Neural cell (in vitro differentiated cells): ENCODE measurements at regions not wholly inside any gene's neighbourhood (a gene's known extent, or its start where the extent isn't known, plus 50 kb on each side); places are given as distances from the start of the nearest gene placed in this dataset.
"Not testable (repeated sequence)": the region's sequence is repeated elsewhere in the genome, so short reads cannot be mapped to it uniquely, and the experiment has no call there.

Source experiments
- H2AFZ ChIP-seq: fragments of 200-600, 300-800 bp; sonication (generic), shearing (Covaris generic); 2 replicates; pipeline ENCODE4 v1.6.0; 2014; ENCODE audit warnings: low read depth, mild to moderate bottlenecking, antibody characterized with exemption, low read length, moderate library complexity
- H3F3A ChIP-seq: fragments of 200-600 bp; shearing (Covaris generic); 2 replicates; pipeline ENCODE4 v1.6.1; 2016; ENCODE audit warnings: mild to moderate bottlenecking, moderate library complexity, mixed read lengths, antibody characterized with exemption, low read length; ENCODE audit not compliant: insufficient read depth, poor library complexity, severe bottlenecking
- H3K27ac ChIP-seq: fragments of 200-600, 300-800 bp; sonication (generic), shearing (Covaris generic); 2 replicates; pipeline ENCODE4 v1.5.1; 2014; ENCODE audit warnings: mild to moderate bottlenecking, low read length, moderate library complexity
- H3K27me3 ChIP-seq: fragments of 300-800, 200-600 bp; sonication (generic), shearing (Covaris generic); 2 replicates; pipeline ENCODE4 v1.6.0; 2014; ENCODE audit warnings: mild to moderate bottlenecking, low read depth, low read length, moderate library complexity; ENCODE audit not compliant: insufficient read depth
- H3K36me3 ChIP-seq: fragments of 300-800, 200-600 bp; sonication (generic), shearing (Covaris generic); 2 replicates; pipeline ENCODE4 v1.5.1; 2014; ENCODE audit warnings: mild to moderate bottlenecking, antibody characterized with exemption, low read length, moderate library complexity; ENCODE audit not compliant: insufficient read depth
- H3K4me2 ChIP-seq: fragments of 300-800, 200-600 bp; sonication (generic), shearing (Covaris generic); 2 replicates; pipeline ENCODE4 v1.6.0; 2014; ENCODE audit warnings: mild to moderate bottlenecking, low read length
- H3K4me3 ChIP-seq: fragments of 300-800, 200-600 bp; sonication (generic), shearing (Covaris generic); 2 replicates; pipeline ENCODE4 v1.5.1; 2014; ENCODE audit warnings: mild to moderate bottlenecking, low read length, moderate library complexity
- H3K79me2 ChIP-seq: fragments of 200-600 bp; shearing (Covaris generic); replicated peaks from 2 replicates; pipeline ENCODE4 v1.6.0; 2014; ENCODE audit warnings: mild to moderate bottlenecking, low read length, moderate library complexity; ENCODE audit not compliant: insufficient read depth
- H3K9ac ChIP-seq: fragments of 300-800, 200-600 bp; sonication (generic), shearing (Covaris generic); 2 replicates; pipeline ENCODE4 v1.6.1; 2016; ENCODE audit warnings: mild to moderate bottlenecking, low read length, mixed read lengths
- H3K9me2 ChIP-seq: fragments of 200-600 bp; shearing (Covaris generic); 2 replicates; pipeline ENCODE4 v1.6.1; 2016; ENCODE audit warnings: mild to moderate bottlenecking, low read length, mixed read lengths; ENCODE audit not compliant: insufficient read depth
- H3K9me3 ChIP-seq: fragments of 200-600, 300-800 bp; sonication (generic), shearing (Covaris generic); 2 replicates; pipeline ENCODE4 v1.6.1; 2016; ENCODE audit warnings: mild to moderate bottlenecking, mixed run types, low read length, moderate library complexity, mixed read lengths
- H4K20me1 ChIP-seq: fragments of 200-600 bp; shearing (Covaris generic); 2 replicates; pipeline ENCODE4 v1.6.1; 2016; ENCODE audit warnings: mild to moderate bottlenecking, mixed run types; ENCODE audit not compliant: insufficient read depth

DNA sequence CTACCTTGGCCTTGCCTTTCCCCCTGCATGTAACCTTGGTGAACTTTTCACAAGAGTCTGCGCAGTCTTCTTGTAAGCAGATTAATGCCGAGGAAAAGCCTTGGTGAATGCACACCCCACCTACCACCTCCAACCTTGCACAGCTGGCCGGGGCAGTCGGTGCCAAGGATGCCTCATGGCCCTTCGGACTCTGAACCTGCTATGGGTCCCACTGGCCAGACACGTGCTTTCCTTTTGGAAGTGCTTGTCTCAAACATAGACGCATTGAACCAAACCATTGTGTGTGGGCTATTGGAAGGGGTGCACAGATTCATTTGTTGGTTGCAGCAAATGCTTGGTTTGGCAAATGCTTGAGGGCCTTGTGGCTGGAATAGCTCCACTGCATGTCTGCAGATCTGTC lies 109.0 kb upstream of the PLGLB2 start:
- H3K9me3 ChIP-seq, H3K4me3 ChIP-seq, H4K20me1 ChIP-seq, H3K36me3 ChIP-seq, H3K79me2 ChIP-seq, H3F3A ChIP-seq, H3K9ac ChIP-seq, H2AFZ ChIP-seq, H3K4me2 ChIP-seq, H3K27me3 ChIP-seq, H3K9me2 ChIP-seq, H3K27ac ChIP-seq: not testable (repeated sequence)

DNA sequence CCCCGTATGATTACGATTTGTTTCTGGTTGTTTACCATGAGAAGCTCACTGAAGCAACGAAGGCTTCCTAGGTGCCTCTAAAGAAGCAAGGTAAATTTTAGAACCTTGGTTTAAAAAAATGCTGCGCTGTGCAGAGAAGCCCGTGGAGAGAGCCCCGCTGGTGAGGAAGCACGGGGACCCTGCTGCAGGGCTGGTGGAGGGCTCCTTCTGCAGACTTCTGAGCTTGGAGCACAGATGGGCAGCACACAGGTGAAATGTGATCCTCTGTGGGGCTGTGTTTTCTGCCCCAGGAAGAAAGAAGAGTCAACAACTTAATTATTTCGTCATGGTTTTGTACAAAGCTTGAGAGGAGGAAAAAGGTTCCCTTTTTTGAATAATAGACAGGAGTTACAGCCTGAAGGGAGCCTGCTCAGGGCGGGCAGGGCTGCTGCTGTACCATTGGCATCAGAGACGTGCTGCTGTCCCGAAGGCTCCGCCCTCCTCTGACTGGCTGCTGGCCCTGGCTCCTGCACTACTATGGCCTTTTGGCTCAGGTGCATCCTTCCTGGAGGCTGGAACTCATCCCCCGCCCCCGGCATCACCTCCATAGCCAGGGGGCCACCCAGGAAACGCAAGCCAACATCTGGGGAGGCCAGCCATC lies 108.0 kb upstream of the PLGLB2 start:
- H3K4me3 ChIP-seq, H3K79me2 ChIP-seq: not testable (repeated sequence)

DNA sequence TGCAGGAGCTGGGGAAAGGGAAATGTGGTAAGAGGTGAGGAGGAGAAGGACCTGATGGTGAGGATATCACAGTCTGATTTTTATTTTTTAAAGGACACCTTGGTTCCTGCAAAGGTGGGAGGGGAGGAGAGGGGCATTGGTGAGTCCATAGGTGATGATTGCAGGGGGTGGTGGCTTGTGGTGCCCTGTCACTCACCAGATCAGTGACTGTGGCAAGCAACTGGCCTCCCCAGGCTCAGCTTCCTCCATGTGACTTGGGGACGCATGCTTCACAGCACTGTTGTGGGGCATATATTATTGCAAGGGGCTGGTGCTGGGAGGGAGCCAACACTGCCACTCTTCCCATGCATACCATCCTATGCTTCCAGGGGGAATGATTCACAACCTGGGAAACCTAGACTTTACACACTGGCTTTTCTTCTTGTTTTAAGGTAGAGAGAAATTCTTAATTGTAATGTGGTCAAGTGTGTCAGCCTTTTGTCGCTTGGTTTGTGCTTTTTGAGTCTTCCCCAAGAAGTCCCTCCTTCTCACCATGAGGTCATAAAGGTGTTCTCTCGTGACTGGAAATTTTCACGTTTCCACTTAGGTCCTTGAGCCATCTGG lies 106.8 kb upstream of the PLGLB2 start:
- H3K9me3 ChIP-seq, H3F3A ChIP-seq, H3K27me3 ChIP-seq, H3K27ac ChIP-seq, H2AFZ ChIP-seq, H3K79me2 ChIP-seq, H3K4me2 ChIP-seq, H3K9ac ChIP-seq, H3K4me3 ChIP-seq, H4K20me1 ChIP-seq, H3K36me3 ChIP-seq, H3K9me2 ChIP-seq: not testable (repeated sequence)

More for the DNA sequence above, 108.0 kb upstream of the PLGLB2 start:
- not testable (repeated sequence) for H3K27ac ChIP-seq, H3K9me2 ChIP-seq, H3K9ac ChIP-seq, H3K36me3 ChIP-seq, H3K27me3 ChIP-seq, H2AFZ ChIP-seq, H4K20me1 ChIP-seq, H3K9me3 ChIP-seq, H3K4me2 ChIP-seq, H3F3A ChIP-seq

DNA sequence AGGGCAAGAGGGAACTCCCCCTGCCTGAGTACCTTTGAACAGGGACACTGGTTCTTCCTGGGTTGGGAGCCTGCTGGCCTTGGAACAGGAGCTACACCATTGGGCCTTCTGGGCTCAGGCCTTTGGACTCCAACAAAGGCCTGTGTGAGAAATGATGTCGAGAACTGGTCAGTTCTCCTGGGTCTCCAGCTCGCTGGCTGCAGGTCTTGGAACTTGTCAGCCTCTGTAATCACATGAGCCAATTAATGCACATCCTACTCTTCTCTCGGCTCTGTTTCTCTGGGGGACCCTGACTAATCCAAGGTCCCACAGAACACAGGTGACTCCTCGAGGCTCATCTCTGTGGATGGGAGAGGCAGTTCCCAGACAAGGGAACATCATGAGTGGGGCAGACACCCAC lies 104.7 kb upstream of the PLGLB2 start:
- H3K79me2 ChIP-seq, H3K9ac ChIP-seq, H3F3A ChIP-seq, H3K4me3 ChIP-seq, H3K27ac ChIP-seq, H3K9me3 ChIP-seq, H3K4me2 ChIP-seq, H3K36me3 ChIP-seq, H3K9me2 ChIP-seq, H3K27me3 ChIP-seq, H2AFZ ChIP-seq, H4K20me1 ChIP-seq: not testable (repeated sequence)

DNA sequence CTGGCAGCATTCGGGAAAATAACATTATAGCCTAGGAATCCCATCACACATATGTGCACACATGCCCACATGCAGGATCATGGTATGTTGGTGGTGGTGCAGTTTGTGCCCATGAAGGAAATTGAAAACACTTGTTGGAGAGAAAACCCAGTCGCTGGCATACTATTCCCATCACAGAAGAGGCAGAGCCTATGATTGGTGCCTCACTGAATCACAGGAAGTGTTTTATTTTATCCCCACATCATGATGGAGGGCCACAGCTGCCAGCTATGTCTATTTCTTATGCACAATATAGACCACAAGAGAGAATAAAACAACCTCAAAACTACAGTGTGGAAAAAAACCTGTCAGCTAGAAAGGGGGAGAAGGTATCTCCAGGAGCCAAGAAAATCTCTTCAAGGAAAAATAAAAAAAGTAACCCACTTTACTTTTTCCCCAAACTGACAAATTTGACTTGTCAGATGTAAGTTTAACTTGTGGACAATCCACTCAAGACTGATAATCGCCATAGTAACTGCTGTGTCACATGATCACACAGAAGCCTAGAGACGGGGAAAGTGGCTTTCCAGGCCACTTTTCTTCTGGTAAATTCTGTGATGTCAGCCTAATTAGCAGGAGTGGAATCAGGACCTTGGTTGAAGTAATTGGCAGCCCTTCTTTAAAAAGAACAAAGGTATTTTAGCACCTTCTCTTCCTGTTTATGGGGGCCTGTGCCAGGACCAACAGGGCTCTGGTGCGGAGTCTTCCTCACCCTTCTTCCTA lies 100.0 kb upstream of the PLGLB2 start:
- not testable (repeated sequence) for H3K27me3 ChIP-seq, H3K79me2 ChIP-seq, H3K36me3 ChIP-seq, H3K9me2 ChIP-seq, H3K27ac ChIP-seq, H3K9ac ChIP-seq, H3F3A ChIP-seq, H3K9me3 ChIP-seq, H2AFZ ChIP-seq, H4K20me1 ChIP-seq, H3K4me3 ChIP-seq, H3K4me2 ChIP-seq

DNA sequence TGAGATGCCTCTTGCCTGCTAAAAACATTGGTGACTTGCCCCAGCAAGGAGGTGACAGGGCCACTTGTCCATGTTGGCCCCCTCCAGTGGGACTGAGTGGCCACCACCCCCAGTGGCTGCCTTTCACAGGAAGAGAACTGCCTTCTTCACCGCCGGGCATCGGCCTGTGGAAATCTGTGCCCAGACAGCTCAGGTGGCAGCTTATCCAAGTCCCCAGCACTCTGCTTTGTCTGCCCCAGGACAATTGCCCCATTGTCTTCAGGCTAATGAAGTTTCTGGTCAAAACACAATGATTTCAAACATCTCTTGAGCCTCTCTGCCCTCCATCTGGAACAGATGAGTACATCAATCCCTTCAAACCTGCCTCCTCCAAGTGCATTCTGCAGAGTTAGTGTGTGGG lies 99.1 kb upstream of the PLGLB2 start:
- not testable (repeated sequence) for H3K9me3 ChIP-seq

DNA sequence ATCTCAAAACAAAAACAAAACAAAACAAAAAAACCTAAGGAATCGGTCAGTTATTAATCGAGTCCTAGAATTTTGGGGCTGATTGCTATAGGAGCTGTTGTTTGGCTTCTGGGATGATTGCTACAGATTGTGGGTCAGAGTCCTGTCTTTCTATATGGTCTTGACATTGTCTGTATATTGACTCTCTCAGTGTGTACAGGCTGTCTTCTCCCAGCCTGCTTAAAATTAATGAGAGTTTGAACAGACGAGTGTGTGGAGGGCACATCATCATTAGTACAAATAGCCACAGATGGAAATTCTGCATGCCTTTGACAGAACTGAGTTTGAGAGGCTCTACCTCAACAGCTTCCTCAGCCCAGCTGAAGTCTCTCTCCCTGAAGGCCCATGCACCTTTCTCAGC lies 98.0 kb upstream of the PLGLB2 start:
- H3K9me2 ChIP-seq, H3K36me3 ChIP-seq, H3K4me2 ChIP-seq, H3K79me2 ChIP-seq, H3K27ac ChIP-seq, H2AFZ ChIP-seq, H3K9me3 ChIP-seq, H3K4me3 ChIP-seq, H3F3A ChIP-seq, H3K9ac ChIP-seq, H3K27me3 ChIP-seq, H4K20me1 ChIP-seq: not testable (repeated sequence)

More for the DNA sequence above, 99.1 kb upstream of the PLGLB2 start:
- H3K27ac ChIP-seq, H3K36me3 ChIP-seq, H2AFZ ChIP-seq, H4K20me1 ChIP-seq, H3K79me2 ChIP-seq, H3K4me3 ChIP-seq, H3K27me3 ChIP-seq, H3K9ac ChIP-seq, H3K9me2 ChIP-seq, H3F3A ChIP-seq, H3K4me2 ChIP-seq: not testable (repeated sequence)

DNA sequence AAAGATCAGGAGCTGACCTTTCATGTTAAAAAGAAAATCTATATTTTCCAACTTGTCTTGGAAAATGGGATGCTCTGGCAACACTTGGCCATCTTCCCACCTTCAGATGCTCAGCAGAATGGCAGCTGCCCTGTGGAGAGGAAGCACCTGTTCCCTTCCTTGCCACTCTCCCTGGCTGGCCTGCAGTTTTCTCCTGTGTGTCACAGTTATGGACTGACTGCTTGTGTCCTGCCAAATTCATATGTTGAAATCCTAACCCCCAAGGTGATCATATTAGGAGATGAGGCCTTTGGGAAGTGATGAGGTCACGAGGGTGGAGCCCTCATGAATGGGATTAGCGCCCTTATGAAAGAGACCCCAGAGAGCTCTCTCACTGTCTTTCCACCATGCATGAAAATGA lies 97.0 kb upstream of the PLGLB2 start:
- H3K9ac ChIP-seq, H3K4me2 ChIP-seq, H3F3A ChIP-seq, H4K20me1 ChIP-seq, H3K27ac ChIP-seq, H3K9me3 ChIP-seq, H3K79me2 ChIP-seq, H3K36me3 ChIP-seq, H3K4me3 ChIP-seq, H2AFZ ChIP-seq, H3K9me2 ChIP-seq, H3K27me3 ChIP-seq: not testable (repeated sequence)
